GM18507 (cell line): ENCODE measurements at regions not wholly inside any gene's neighbourhood (a gene's known extent, or its start where the extent isn't known, plus 50 kb on each side); places are given as distances from the start of the nearest gene placed in this dataset.

ENCODE experiments used
- DNase-seq: peaks from one replicate; pipeline ENCODE4 v3.0.0; 2011; ENCODE audit warnings: low read depth; ENCODE audit not compliant: insufficient read length; ENCODE audit errors: extremely low spot score
- FAIRE-seq: peaks from 2 replicates; lab custom pipeline; 2011; peaks lifted over from hg19 to GRCh38; lab: Jason Lieb, UNC

- DNase-seq (no peak), FAIRE-seq (no peak)
Observed at GRCh38 chr13:34545461-34545860, 396.6 kb upstream of the NBEA start.

- FAIRE-seq: no peak
Observed at GRCh38 chr13:34546344-34547250, 395.5 kb upstream of the NBEA start.

GRCh38 chr13:34547929-34548328 is 394.1 kb upstream of the NBEA start:
- no peak for DNase-seq
- no peak for FAIRE-seq

More at GRCh38 chr13:34546344-34547250, 395.5 kb upstream of the NBEA start:
- DNase-seq: no peak

GRCh38 chr13:34553376-34553775 is 388.7 kb upstream of the NBEA start:
- no peak for DNase-seq
- FAIRE-seq: no peak

- DNase-seq: no peak
- FAIRE-seq: no peak
Observed at GRCh38 chr13:34555988-34556387, 386.1 kb upstream of the NBEA start.

- FAIRE-seq: no peak
Observed at GRCh38 chr13:34561033-34561432, 381.0 kb upstream of the NBEA start.

GRCh38 chr13:34567597-34567996 is 374.5 kb upstream of the NBEA start:
- DNase-seq (no peak), FAIRE-seq (no peak)

More at GRCh38 chr13:34561033-34561432, 381.0 kb upstream of the NBEA start:
- DNase-seq: no peak

- FAIRE-seq (no peak), DNase-seq (no peak)
Observed at GRCh38 chr13:34570698-34571353, 371.2 kb upstream of the NBEA start.

- FAIRE-seq (no peak), DNase-seq (no peak)
Observed at GRCh38 chr13:34571716-34572115, 370.4 kb upstream of the NBEA start.

- FAIRE-seq: no peak
Observed at GRCh38 chr13:34577051-34577450, 365.0 kb upstream of the NBEA start.

GRCh38 chr13:34578471-34578870 is 363.6 kb upstream of the NBEA start:
- FAIRE-seq (no peak), DNase-seq (no peak)

More at GRCh38 chr13:34577051-34577450, 365.0 kb upstream of the NBEA start:
- no peak for DNase-seq

- DNase-seq (no peak), FAIRE-seq (no peak)
Observed at GRCh38 chr13:34578917-34579316, 363.2 kb upstream of the NBEA start.

GRCh38 chr13:34583181-34583580 is 358.9 kb upstream of the NBEA start:
- no peak for DNase-seq
- no peak for FAIRE-seq

GRCh38 chr13:34587576-34587975 is 354.5 kb upstream of the NBEA start:
- FAIRE-seq: no peak
- DNase-seq: no peak

- no peak for DNase-seq
- no peak for FAIRE-seq
Observed at GRCh38 chr13:34588362-34588761, 353.7 kb upstream of the NBEA start.

- FAIRE-seq: no peak
- no peak for DNase-seq
Observed at GRCh38 chr13:34589581-34589980, 352.5 kb upstream of the NBEA start.

- no peak for FAIRE-seq
- no peak for DNase-seq
Observed at GRCh38 chr13:34591129-34591528, 350.9 kb upstream of the NBEA start.

GRCh38 chr13:34591900-34592529 is 350.1 kb upstream of the NBEA start:
- DNase-seq: no peak

GRCh38 chr13:34593658-34594057 is 348.4 kb upstream of the NBEA start:
- DNase-seq (no peak), FAIRE-seq (no peak)

More at GRCh38 chr13:34591900-34592529, 350.1 kb upstream of the NBEA start:
- FAIRE-seq: no peak

- no peak for DNase-seq
- no peak for FAIRE-seq
Observed at GRCh38 chr13:34594507-34594906, 347.6 kb upstream of the NBEA start.
